ENCODE measurements at regions not wholly inside any gene's neighbourhood (a gene's known extent, or its start where the extent isn't known, plus 50 kb on each side); places are given as distances from the start of the nearest gene placed in this dataset.

GRCh38 chr9:107585465-107585864, 95.9 kb upstream of the KLF4 start:
- H3K4me1 ChIP-seq (ENCODE audit: insufficient read depth, poor library complexity, severe bottlenecking) = no peaks in the 10 kb centered on the region
- H3K27me3 ChIP-seq (ENCODE audit: insufficient read depth, poor library complexity, severe bottlenecking) = no peaks in the 10 kb centered on the region
- no peak for DNase-seq (ENCODE audit: low spot score)
- TF ChIP-seq CTCF (IDR thresholded peaks at IDR 0.05; ENCODE audit: poor library complexity, severe bottlenecking) = no peak
- no peak for ATAC-seq (ENCODE audit: low read depth)
- H3K36me3 ChIP-seq (ENCODE audit: low read depth) = no peaks in the 10 kb centered on the region
- no peak overlapping the region for H3K27ac ChIP-seq (ENCODE audit: poor library complexity, severe bottlenecking)
- H3K4me3 ChIP-seq (ENCODE audit: severe bottlenecking) = no peak overlapping the region
- no peaks in the 10 kb centered on the region for H3K9me3 ChIP-seq (ENCODE audit: severe bottlenecking)

- no peaks in the 10 kb centered on the region for H3K9me3 ChIP-seq (ENCODE audit: severe bottlenecking)
- no peaks in the 10 kb centered on the region for H3K36me3 ChIP-seq (ENCODE audit: low read depth)
- no peaks in the 10 kb centered on the region for H3K4me1 ChIP-seq (ENCODE audit: insufficient read depth, poor library complexity, severe bottlenecking)
- no peaks in the 10 kb centered on the region for H3K27me3 ChIP-seq (ENCODE audit: insufficient read depth, poor library complexity, severe bottlenecking)
- TF ChIP-seq CTCF (IDR thresholded peaks at IDR 0.05; ENCODE audit: poor library complexity, severe bottlenecking) = no peak
- ATAC-seq (ENCODE audit: low read depth) = no peak
- DNase-seq (ENCODE audit: low spot score) = no peak
- H3K4me3 ChIP-seq (ENCODE audit: severe bottlenecking) = no peak overlapping the region
- no peak overlapping the region for H3K27ac ChIP-seq (ENCODE audit: poor library complexity, severe bottlenecking)
Observed at GRCh38 chr9:107584944-107585343, 95.4 kb upstream of the KLF4 start.

GRCh38 chr9:107584186-107584585, 94.6 kb upstream of the KLF4 start:
- Histone ChIP-seq H3K9me3 (ENCODE audit: severe bottlenecking) (no peaks in the 10 kb centered on the region), H3K36me3 (ENCODE audit: low read depth) (no peaks in the 10 kb centered on the region), H3K4me1 (ENCODE audit: insufficient read depth, poor library complexity, severe bottlenecking) (no peaks in the 10 kb centered on the region), H3K27ac (ENCODE audit: poor library complexity, severe bottlenecking) (no peak overlapping the region), H3K4me3 (ENCODE audit: severe bottlenecking) (no peak overlapping the region), H3K27me3 (ENCODE audit: insufficient read depth, poor library complexity, severe bottlenecking) (no peaks in the 10 kb centered on the region)
- no peak for ATAC-seq (ENCODE audit: low read depth)
- no peak for DNase-seq (ENCODE audit: low spot score)
- no peak for TF ChIP-seq CTCF (IDR thresholded peaks at IDR 0.05; ENCODE audit: poor library complexity, severe bottlenecking)

GRCh38 chr9:107577140-107577776, 87.7 kb upstream of the KLF4 start:
- no peak overlapping the region for H3K27ac ChIP-seq (ENCODE audit: poor library complexity, severe bottlenecking)
- no peak overlapping the region for H3K4me3 ChIP-seq (ENCODE audit: severe bottlenecking)
- no peaks in the 10 kb centered on the region for H3K4me1 ChIP-seq (ENCODE audit: insufficient read depth, poor library complexity, severe bottlenecking)
- ATAC-seq (ENCODE audit: low read depth) = no peak
- TF ChIP-seq CTCF (IDR thresholded peaks at IDR 0.05; ENCODE audit: poor library complexity, severe bottlenecking) = no peak
- no peaks in the 10 kb centered on the region for H3K9me3 ChIP-seq (ENCODE audit: severe bottlenecking)
- DNase-seq (ENCODE audit: low spot score) = no peak
- no peaks in the 10 kb centered on the region for H3K27me3 ChIP-seq (ENCODE audit: insufficient read depth, poor library complexity, severe bottlenecking)
- no peaks in the 10 kb centered on the region for H3K36me3 ChIP-seq (ENCODE audit: low read depth)

GRCh38 chr9:107571148-107571547, 81.6 kb upstream of the KLF4 start:
- Histone ChIP-seq H3K4me1 (ENCODE audit: insufficient read depth, poor library complexity, severe bottlenecking) (no peaks in the 10 kb centered on the region), H3K4me3 (ENCODE audit: severe bottlenecking) (no peak overlapping the region), H3K9me3 (ENCODE audit: severe bottlenecking) (no peaks in the 10 kb centered on the region), H3K27me3 (ENCODE audit: insufficient read depth, poor library complexity, severe bottlenecking) (no peaks in the 10 kb centered on the region), H3K27ac (ENCODE audit: poor library complexity, severe bottlenecking) (no peak overlapping the region), H3K36me3 (ENCODE audit: low read depth) (no peaks in the 10 kb centered on the region)
- no peak for TF ChIP-seq CTCF (IDR thresholded peaks at IDR 0.05; ENCODE audit: poor library complexity, severe bottlenecking)
- DNase-seq (ENCODE audit: low spot score) (no peak), ATAC-seq (ENCODE audit: low read depth) (no peak; the same call in 2 of the 3 replicates)

Data from RWPE2 (cell line).